ENCODE measurements at regions not wholly inside any gene's neighbourhood (a gene's known extent, or its start where the extent isn't known, plus 50 kb on each side); places are given as distances from the start of the nearest gene placed in this dataset.

DNA sequence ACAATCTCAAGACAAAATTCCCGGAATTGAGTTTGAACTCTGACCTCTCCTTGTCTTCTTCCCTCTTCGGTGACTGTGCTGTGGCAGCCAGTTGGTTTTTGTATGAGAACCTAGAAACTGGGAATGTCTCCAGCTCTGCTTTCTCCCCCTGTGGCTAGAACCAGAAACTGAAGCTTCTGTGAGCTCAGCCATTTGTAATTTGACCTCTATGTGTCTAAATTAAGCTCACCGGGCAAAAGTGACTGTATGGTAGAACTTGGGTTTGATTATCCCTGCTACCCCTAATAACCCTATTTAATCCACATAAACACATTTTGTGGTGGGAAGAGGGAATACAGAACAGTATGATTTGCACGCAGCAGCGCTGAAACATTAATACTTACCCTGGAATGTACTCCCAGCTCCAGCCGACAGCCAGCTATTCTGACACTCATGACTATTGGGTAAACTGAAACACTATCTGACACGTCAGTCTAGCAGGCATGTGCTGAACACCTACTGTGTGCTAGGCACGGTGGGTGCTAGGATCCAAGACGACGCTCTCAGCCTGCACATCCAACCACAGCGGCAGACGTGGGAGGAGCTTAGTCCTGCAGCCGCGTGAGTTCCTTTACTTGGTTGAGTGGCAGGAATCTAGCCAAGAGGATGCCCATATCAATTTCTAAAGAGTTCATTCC is 324.8 kb downstream of the SFMBT2 start:
- Histone ChIP-seq H3K4me1 (ENCODE audit: control insufficient read depth, insufficient read depth, low read depth, low read length) (no peaks in the 10 kb centered on the region), H3K27ac (ENCODE audit: low read length, poor library complexity, severe bottlenecking) (no peak overlapping the region), H3K27me3 (ENCODE audit: control insufficient read depth in 1 of 2, insufficient read depth in 1 of 2, low read length in 2 of 2) (peaks cover 0 to 11% of the 10 kb centered on the region in 2 experiments), H2AK5ac (ENCODE audit: low read length, severe bottlenecking) (no peak overlapping the region), H3K9ac (ENCODE audit: low read length) (no peak overlapping the region), H3K14ac (ENCODE audit: low read length in 2 of 2) (no peak overlapping the region), H3K4ac (ENCODE audit: low read depth in 1 of 2, low read length in 2 of 2) (peak overlapping the region in 1 of 2 experiments; percentile 10), H2AFZ (ENCODE audit: low read depth, low read length) (no peak overlapping the region), H3K4me2 (ENCODE audit: low read length, poor library complexity, severe bottlenecking) (no peak overlapping the region), H4K91ac (ENCODE audit: low read length) (no peak overlapping the region), H2BK12ac (ENCODE audit: low read length in 2 of 2) (peak overlapping the region; percentile 26 to 71), H3K18ac (ENCODE audit: low read depth in 1 of 2, low read length in 2 of 2) (peak overlapping the region; percentile 34 to 80), H3K4me3 (ENCODE audit: insufficient read depth in 1 of 2, low read depth in 1 of 2, low read length in 2 of 2) (no peak overlapping the region), H3K79me1 (replicated peaks; ENCODE audit: low read length, poor library complexity, severe bottlenecking) (no peaks in the 10 kb centered on the region), H3K23ac (ENCODE audit: low read length in 2 of 2) (no peak overlapping the region), H3K9me3 (ENCODE audit: control insufficient read depth, low read length) (no peaks in the 10 kb centered on the region), H2BK15ac (ENCODE audit: low read depth, poor library complexity, severe bottlenecking) (no peak overlapping the region), H2BK120ac (ENCODE audit: low read depth, low read length) (no peak overlapping the region), H2BK5ac (ENCODE audit: low read depth, low read length, poor library complexity, severe bottlenecking) (no peak overlapping the region), H3K36me3 (ENCODE audit: control insufficient read depth in 1 of 2, insufficient read depth in 2 of 2, low read depth in 1 of 2, low read length in 2 of 2) (no peaks in the 10 kb centered on the region), H4K8ac (ENCODE audit: low read length) (peak overlapping the region; percentile 33)
- 73% methylated on average over 9 of the region's 14 CpGs for WGBS
- peak; percentile 88 for DNase-seq

DNA sequence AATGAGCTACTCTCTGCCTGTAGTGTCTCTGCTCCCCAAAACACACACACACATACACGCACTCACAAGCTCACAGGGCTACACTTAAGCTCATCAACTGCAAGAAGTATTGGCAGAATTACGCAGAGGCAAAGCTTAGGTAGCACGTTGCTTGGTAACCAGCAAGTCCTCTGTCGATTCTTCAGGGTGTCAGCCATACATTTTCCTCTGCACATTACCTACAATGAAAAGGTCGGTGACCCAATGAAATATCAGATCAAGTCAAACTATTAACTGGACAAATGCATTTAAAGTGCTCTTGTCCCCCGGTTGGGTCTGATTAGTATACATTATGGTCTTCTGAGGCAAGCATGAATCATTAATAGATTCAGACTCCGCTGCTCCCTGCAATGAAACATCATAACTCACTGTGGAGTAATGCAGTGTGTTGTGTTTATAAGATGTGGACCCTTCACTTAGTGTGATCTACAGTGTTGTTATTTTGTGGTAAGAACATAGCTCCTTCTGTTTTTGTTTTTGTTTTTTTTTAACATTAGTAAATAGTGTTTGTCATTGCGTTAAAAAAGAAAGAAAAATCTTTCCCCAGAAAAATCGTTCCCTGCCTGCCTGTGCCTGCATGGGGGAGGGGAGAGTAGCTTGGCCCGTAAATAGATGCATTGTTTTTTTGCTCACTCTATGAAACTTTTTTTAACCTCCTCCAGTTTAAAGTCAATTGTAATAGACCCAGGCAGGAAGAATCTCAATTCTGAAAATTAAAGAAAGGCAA is 325.5 kb downstream of the SFMBT2 start:
- no peak overlapping the region for H3K4me3 ChIP-seq (ENCODE audit: insufficient read depth in 1 of 2, low read depth in 1 of 2, low read length in 2 of 2)
- no peak overlapping the region for H2BK5ac ChIP-seq (ENCODE audit: low read depth, low read length, poor library complexity, severe bottlenecking)
- H2BK12ac ChIP-seq (ENCODE audit: low read length in 2 of 2): peak overlapping the region; percentile 21 to 29
- no peaks in the 10 kb centered on the region for H3K36me3 ChIP-seq (ENCODE audit: control insufficient read depth in 1 of 2, insufficient read depth in 2 of 2, low read depth in 1 of 2, low read length in 2 of 2)
- no peaks in the 10 kb centered on the region for H3K9me3 ChIP-seq (ENCODE audit: control insufficient read depth, low read length)
- no peak overlapping the region for H3K9ac ChIP-seq (ENCODE audit: low read length)
- no peak overlapping the region for H2BK120ac ChIP-seq (ENCODE audit: low read depth, low read length)
- peak; percentile 83 for DNase-seq
- H4K91ac ChIP-seq (ENCODE audit: low read length): peak overlapping the region; percentile 6
- H3K14ac ChIP-seq (ENCODE audit: low read length in 2 of 2): no peak overlapping the region
- peaks cover 0 to 11% of the 10 kb centered on the region in 2 experiments for H3K27me3 ChIP-seq (ENCODE audit: control insufficient read depth in 1 of 2, insufficient read depth in 1 of 2, low read length in 2 of 2)
- WGBS: 48% methylated on average over 6 of the region's 10 CpGs
- no peak overlapping the region for H4K8ac ChIP-seq (ENCODE audit: low read length)
- H3K18ac ChIP-seq (ENCODE audit: low read depth in 1 of 2, low read length in 2 of 2): peak overlapping the region; percentile 39 to 62
- H3K27ac ChIP-seq (ENCODE audit: low read length, poor library complexity, severe bottlenecking): no peak overlapping the region
- H3K4me1 ChIP-seq (ENCODE audit: control insufficient read depth, insufficient read depth, low read depth, low read length): no peaks in the 10 kb centered on the region
- H2BK15ac ChIP-seq (ENCODE audit: low read depth, poor library complexity, severe bottlenecking): no peak overlapping the region
- no peaks in the 10 kb centered on the region for H3K79me1 ChIP-seq (replicated peaks; ENCODE audit: low read length, poor library complexity, severe bottlenecking)
- H2AK5ac ChIP-seq (ENCODE audit: low read length, severe bottlenecking): no peak overlapping the region
- no peak overlapping the region for H2AFZ ChIP-seq (ENCODE audit: low read depth, low read length)
- no peak overlapping the region for H3K4me2 ChIP-seq (ENCODE audit: low read length, poor library complexity, severe bottlenecking)
- H3K4ac ChIP-seq (ENCODE audit: low read depth in 1 of 2, low read length in 2 of 2): peak overlapping the region; percentile 47 to 80
- H3K23ac ChIP-seq (ENCODE audit: low read length in 2 of 2): no peak overlapping the region

DNA sequence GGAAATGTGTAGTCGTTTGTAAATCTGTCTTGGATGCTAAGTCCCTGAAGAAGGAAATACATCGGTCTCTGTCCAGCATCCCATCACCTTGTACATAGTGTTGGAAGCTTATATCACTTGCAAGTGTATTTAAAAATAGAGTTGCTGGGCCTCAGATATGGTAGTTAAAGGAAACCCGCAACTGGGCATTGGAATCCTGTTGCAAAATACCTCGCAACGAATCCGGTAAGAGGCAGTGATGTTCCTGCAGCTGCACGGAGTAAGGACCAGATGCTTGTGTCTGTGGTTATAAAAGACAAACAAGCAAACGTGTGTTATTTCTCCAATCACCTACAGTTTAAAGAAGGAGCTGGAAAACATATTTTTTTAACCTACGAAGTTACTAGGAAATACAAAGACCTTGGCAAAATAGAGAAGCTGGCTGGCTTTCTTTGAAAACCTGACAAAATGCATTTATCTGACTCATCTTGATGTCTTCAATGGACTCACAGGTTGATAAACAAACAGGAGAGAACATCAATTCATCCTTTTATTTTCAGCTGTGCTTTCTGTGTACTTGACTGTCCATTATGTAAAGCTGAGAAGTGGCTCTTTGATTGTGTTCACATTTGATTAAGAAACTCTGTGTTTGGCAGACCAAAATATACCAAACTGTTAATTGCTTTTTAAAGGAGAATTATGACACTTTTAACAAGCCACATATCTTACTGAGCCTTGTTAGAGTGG is 326.4 kb downstream of the SFMBT2 start:
- Histone ChIP-seq H2BK15ac (ENCODE audit: low read depth, poor library complexity, severe bottlenecking) (no peak overlapping the region), H3K27me3 (ENCODE audit: control insufficient read depth in 1 of 2, insufficient read depth in 1 of 2, low read length in 2 of 2) (peaks cover 0 to 11% of the 10 kb centered on the region in 2 experiments), H3K27ac (ENCODE audit: low read length, poor library complexity, severe bottlenecking) (no peak overlapping the region), H2BK120ac (ENCODE audit: low read depth, low read length) (no peak overlapping the region), H4K91ac (ENCODE audit: low read length) (no peak overlapping the region), H3K23ac (ENCODE audit: low read length in 2 of 2) (no peak overlapping the region), H3K9me3 (ENCODE audit: control insufficient read depth, low read length) (no peaks in the 10 kb centered on the region), H3K4me1 (ENCODE audit: control insufficient read depth, insufficient read depth, low read depth, low read length) (no peaks in the 10 kb centered on the region), H3K4me2 (ENCODE audit: low read length, poor library complexity, severe bottlenecking) (no peak overlapping the region), H3K36me3 (ENCODE audit: control insufficient read depth in 1 of 2, insufficient read depth in 2 of 2, low read depth in 1 of 2, low read length in 2 of 2) (no peaks in the 10 kb centered on the region), H2BK5ac (ENCODE audit: low read depth, low read length, poor library complexity, severe bottlenecking) (no peak overlapping the region), H3K79me1 (replicated peaks; ENCODE audit: low read length, poor library complexity, severe bottlenecking) (no peaks in the 10 kb centered on the region), H2AK5ac (ENCODE audit: low read length, severe bottlenecking) (no peak overlapping the region), H3K18ac (ENCODE audit: low read depth in 1 of 2, low read length in 2 of 2) (no peak overlapping the region), H3K9ac (ENCODE audit: low read length) (no peak overlapping the region), H3K14ac (ENCODE audit: low read length in 2 of 2) (no peak overlapping the region), H3K4me3 (ENCODE audit: insufficient read depth in 1 of 2, low read depth in 1 of 2, low read length in 2 of 2) (no peak overlapping the region), H4K8ac (ENCODE audit: low read length) (no peak overlapping the region), H2BK12ac (ENCODE audit: low read length in 2 of 2) (no peak overlapping the region), H2AFZ (ENCODE audit: low read depth, low read length) (no peak overlapping the region), H3K4ac (ENCODE audit: low read depth in 1 of 2, low read length in 2 of 2) (no peak overlapping the region)
- peak; percentile 82 for DNase-seq
- 61% methylated on average over 5 of the region's 9 CpGs for WGBS

DNA sequence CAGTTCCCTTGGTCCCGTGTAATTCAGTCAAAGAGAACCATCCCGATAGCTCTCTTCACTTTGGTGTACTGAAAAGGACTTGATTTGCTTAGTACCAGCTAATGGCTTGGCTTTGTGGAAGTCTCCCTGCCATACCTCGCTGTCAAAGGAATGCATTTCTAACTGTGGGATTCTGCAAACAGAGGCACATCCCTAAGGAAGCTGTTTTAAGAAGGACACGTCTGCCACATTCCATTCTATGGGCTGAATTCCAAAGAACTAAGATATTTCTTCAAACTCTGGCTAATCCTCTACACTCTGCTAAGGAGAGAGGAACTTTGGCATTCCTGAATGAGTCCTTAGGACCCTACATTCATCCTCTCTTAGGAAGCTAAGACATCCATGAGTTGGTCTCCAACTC is 327.9 kb downstream of the SFMBT2 start:
- no peaks in the 10 kb centered on the region for H3K9me3 ChIP-seq (ENCODE audit: control insufficient read depth, low read length)
- H3K27ac ChIP-seq (ENCODE audit: low read length, poor library complexity, severe bottlenecking): no peak overlapping the region
- 48% methylated on average over 4 of the region's 4 CpGs for WGBS
- no peak overlapping the region for H2BK15ac ChIP-seq (ENCODE audit: low read depth, poor library complexity, severe bottlenecking)
- peak overlapping the region in 1 of 2 experiments; percentile 56 for H3K18ac ChIP-seq (ENCODE audit: low read depth in 1 of 2, low read length in 2 of 2)
- H3K9ac ChIP-seq (ENCODE audit: low read length): no peak overlapping the region
- no peak overlapping the region for H2BK5ac ChIP-seq (ENCODE audit: low read depth, low read length, poor library complexity, severe bottlenecking)
- peaks cover 0 to 12% of the 10 kb centered on the region in 2 experiments for H3K27me3 ChIP-seq (ENCODE audit: control insufficient read depth in 1 of 2, insufficient read depth in 1 of 2, low read length in 2 of 2)
- no peak overlapping the region for H2AK5ac ChIP-seq (ENCODE audit: low read length, severe bottlenecking)
- no peak overlapping the region for H4K91ac ChIP-seq (ENCODE audit: low read length)
- no peak overlapping the region for H3K4me3 ChIP-seq (ENCODE audit: insufficient read depth in 1 of 2, low read depth in 1 of 2, low read length in 2 of 2)
- H3K79me1 ChIP-seq (replicated peaks; ENCODE audit: low read length, poor library complexity, severe bottlenecking): no peaks in the 10 kb centered on the region
- no peaks in the 10 kb centered on the region for H3K36me3 ChIP-seq (ENCODE audit: control insufficient read depth in 1 of 2, insufficient read depth in 2 of 2, low read depth in 1 of 2, low read length in 2 of 2)
- no peak overlapping the region for H4K8ac ChIP-seq (ENCODE audit: low read length)
- no peak overlapping the region for H3K4ac ChIP-seq (ENCODE audit: low read depth in 1 of 2, low read length in 2 of 2)
- DNase-seq: peak; percentile 11
- no peak overlapping the region for H2BK12ac ChIP-seq (ENCODE audit: low read length in 2 of 2)
- no peak overlapping the region for H2BK120ac ChIP-seq (ENCODE audit: low read depth, low read length)
- H3K4me1 ChIP-seq (ENCODE audit: control insufficient read depth, insufficient read depth, low read depth, low read length): no peaks in the 10 kb centered on the region
- no peak overlapping the region for H3K4me2 ChIP-seq (ENCODE audit: low read length, poor library complexity, severe bottlenecking)
- H3K14ac ChIP-seq (ENCODE audit: low read length in 2 of 2): no peak overlapping the region
- no peak overlapping the region for H2AFZ ChIP-seq (ENCODE audit: low read depth, low read length)
- H3K23ac ChIP-seq (ENCODE audit: low read length in 2 of 2): no peak overlapping the region

All from mesenchymal stem cell (in vitro differentiated cells and primary cell).